SU-DHL-6 (cell line): ENCODE measurements at regions not wholly inside any gene's neighbourhood (a gene's known extent, or its start where the extent isn't known, plus 50 kb on each side); places are given as distances from the start of the nearest gene placed in this dataset.

Experiments used
- EZH2phosphoT487 ChIP-seq: fragments of 200-600 bp; sonication (generic), shearing (Covaris generic); conservative IDR thresholded peaks from 2 replicates; pipeline ENCODE4 v1.6.1; 2018; ENCODE audit warnings: mild to moderate bottlenecking, antibody characterized with exemption, low read length, moderate library complexity, mixed read lengths
- TF ChIP-seq, protein P1 (sequence below): fragments of 200-600 bp; sonication (generic); IDR thresholded peaks from one replicate; pipeline ENCODE4 v1.5.1; 2017; ENCODE audit warnings: antibody characterized with exemption, mild to moderate bottlenecking, low read length, moderate library complexity; ENCODE audit not compliant: insufficient read depth, poor library complexity, severe bottlenecking

DNA sequence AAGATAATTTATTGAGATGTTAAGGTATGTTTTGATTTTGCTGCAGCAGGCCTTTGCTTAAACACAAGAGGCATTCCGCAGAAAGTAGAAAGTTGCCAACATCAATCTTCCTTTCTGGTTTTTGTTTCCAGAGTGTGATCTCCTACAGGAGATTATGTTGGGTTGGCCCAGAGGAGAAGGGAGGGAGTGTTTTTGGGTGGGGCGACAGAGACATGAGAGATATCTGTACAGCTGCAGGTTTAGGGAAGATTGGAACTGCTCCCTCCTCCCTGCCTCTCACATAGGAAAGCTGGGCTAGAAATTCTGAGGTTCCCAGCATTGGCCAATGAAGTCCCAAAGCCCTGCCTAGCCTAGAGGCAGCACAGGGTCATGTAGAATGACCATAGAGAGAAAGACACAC, 211.0 kb downstream of the CEMIP2 start:
- TF ChIP-seq, protein P1, sequence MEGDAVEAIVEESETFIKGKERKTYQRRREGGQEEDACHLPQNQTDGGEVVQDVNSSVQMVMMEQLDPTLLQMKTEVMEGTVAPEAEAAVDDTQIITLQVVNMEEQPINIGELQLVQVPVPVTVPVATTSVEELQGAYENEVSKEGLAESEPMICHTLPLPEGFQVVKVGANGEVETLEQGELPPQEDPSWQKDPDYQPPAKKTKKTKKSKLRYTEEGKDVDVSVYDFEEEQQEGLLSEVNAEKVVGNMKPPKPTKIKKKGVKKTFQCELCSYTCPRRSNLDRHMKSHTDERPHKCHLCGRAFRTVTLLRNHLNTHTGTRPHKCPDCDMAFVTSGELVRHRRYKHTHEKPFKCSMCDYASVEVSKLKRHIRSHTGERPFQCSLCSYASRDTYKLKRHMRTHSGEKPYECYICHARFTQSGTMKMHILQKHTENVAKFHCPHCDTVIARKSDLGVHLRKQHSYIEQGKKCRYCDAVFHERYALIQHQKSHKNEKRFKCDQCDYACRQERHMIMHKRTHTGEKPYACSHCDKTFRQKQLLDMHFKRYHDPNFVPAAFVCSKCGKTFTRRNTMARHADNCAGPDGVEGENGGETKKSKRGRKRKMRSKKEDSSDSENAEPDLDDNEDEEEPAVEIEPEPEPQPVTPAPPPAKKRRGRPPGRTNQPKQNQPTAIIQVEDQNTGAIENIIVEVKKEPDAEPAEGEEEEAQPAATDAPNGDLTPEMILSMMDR: no peak
- no peak for TF ChIP-seq EZH2phosphoT487
